ENCODE measurements at regions not wholly inside any gene's neighbourhood (a gene's known extent, or its start where the extent isn't known, plus 50 kb on each side); places are given as distances from the start of the nearest gene placed in this dataset.

DNA sequence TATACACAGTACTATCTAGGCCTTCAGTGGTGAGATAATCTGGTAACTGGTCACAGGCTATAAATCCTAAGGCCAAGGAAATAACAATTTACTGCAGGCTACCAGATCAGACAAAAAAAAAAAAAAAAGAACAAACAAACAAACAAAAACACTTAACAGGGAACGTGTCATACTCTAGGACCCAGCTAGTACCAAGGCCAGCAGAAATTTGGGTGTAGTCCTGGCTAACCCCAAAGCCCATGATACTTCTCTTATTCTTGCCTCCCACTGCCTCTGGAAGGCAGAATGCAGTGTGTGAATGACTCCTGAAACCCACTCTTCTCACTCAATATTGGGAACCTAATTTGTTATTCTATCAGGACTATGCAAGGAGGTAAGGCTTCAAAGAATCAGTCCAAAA is 53.7 kb upstream of the ST3GAL6 start:
- TF ChIP-seq POLR2A (IDR thresholded peaks at IDR 0.05; ENCODE audit: low read length) (no peak), GATA1 (IDR thresholded peaks at IDR 0.05; ENCODE audit: low read depth, low read length) (no peak)

Data from erythroblast (primary cell).